GM18511 (cell line): ENCODE measurements at regions not wholly inside any gene's neighbourhood (a gene's known extent, or its start where the extent isn't known, plus 50 kb on each side); places are given as distances from the start of the nearest gene placed in this dataset.

ENCODE experiments used
- ATAC-seq: cut with Tn5 transposase; IDR thresholded peaks from one replicate; pipeline ENCODE4 v1.9.1; 2021; ENCODE audit warnings: mild to moderate bottlenecking, moderate library complexity; ENCODE audit not compliant: unreplicated experiment

GRCh38 chr12:91935296-91935695, 210.3 kb downstream of the BTG1 start:
- no peak for ATAC-seq

GRCh38 chr12:91931111-91931510, 214.5 kb downstream of the BTG1 start:
- no peak for ATAC-seq

GRCh38 chr12:91928501-91928900, 217.1 kb downstream of the BTG1 start:
- no peak for ATAC-seq

- no peak for ATAC-seq
Observed at GRCh38 chr12:91926848-91927247, 218.8 kb downstream of the BTG1 start.

GRCh38 chr12:91924827-91925226, 220.8 kb downstream of the BTG1 start:
- no peak for ATAC-seq

GRCh38 chr12:91923864-91924263, 221.8 kb downstream of the BTG1 start:
- no peak for ATAC-seq

- ATAC-seq, result no peak
Observed at GRCh38 chr12:91922674-91923073, 223.0 kb downstream of the BTG1 start.

- no peak for ATAC-seq
Observed at GRCh38 chr12:91922139-91922538, 223.5 kb downstream of the BTG1 start.

- ATAC-seq, result no peak
Observed at GRCh38 chr12:91921555-91921954, 224.1 kb downstream of the BTG1 start.

GRCh38 chr12:91920741-91921140, 224.9 kb downstream of the BTG1 start:
- ATAC-seq, result no peak

- ATAC-seq, result no peak
Observed at GRCh38 chr12:91920276-91920675, 225.4 kb downstream of the BTG1 start.

- no peak for ATAC-seq
Observed at GRCh38 chr12:91918431-91918830, 227.2 kb downstream of the BTG1 start.

GRCh38 chr12:91914701-91915100, 230.9 kb downstream of the BTG1 start:
- ATAC-seq, result no peak

- no peak for ATAC-seq
Observed at GRCh38 chr12:91913651-91914050, 232.0 kb downstream of the BTG1 start.

- no peak for ATAC-seq
Observed at GRCh38 chr12:91913124-91913523, 232.5 kb downstream of the BTG1 start.

GRCh38 chr12:91912178-91912577, 233.5 kb downstream of the BTG1 start:
- no peak for ATAC-seq

GRCh38 chr12:91910871-91911388, 234.7 kb downstream of the BTG1 start:
- ATAC-seq, result no peak

GRCh38 chr12:91902860-91903683, 242.6 kb downstream of the BTG1 start:
- ATAC-seq, result no peak

- no peak for ATAC-seq
Observed at GRCh38 chr12:91901381-91902074, 244.1 kb downstream of the BTG1 start.

GRCh38 chr12:91900971-91901370, 244.7 kb downstream of the BTG1 start:
- no peak for ATAC-seq

GRCh38 chr12:91899056-91899455, 246.6 kb downstream of the BTG1 start:
- no peak for ATAC-seq

GRCh38 chr12:91897025-91897515, 248.6 kb downstream of the BTG1 start:
- no peak for ATAC-seq
